ENCODE measurements at regions not wholly inside any gene's neighbourhood (a gene's known extent, or its start where the extent isn't known, plus 50 kb on each side); places are given as distances from the start of the nearest gene placed in this dataset.
"Not testable (repeated sequence)": the region's sequence is repeated elsewhere in the genome, so short reads cannot be mapped to it uniquely, and the experiment has no call there.

GRCh38 chr6:134389129-134389528 is 71.2 kb upstream of the SGK1 start:
- ATAC-seq, result no peak
- intact Hi-C loops (cut with DNase I), result no loop called here
- H3K4me3 ChIP-seq, result no peak overlapping the region
- WGBS, 4 donors, result 74 to 89% (median 80%) methylated on average over 3 of the region's 3 CpGs
- H3K27ac ChIP-seq, result no peak overlapping the region
- H3K4me1 ChIP-seq, result peaks cover 0 to 10% (median 0%) of the 10 kb centered on the region in 12 donors
- no peaks in the 10 kb centered on the region for H3K36me3 ChIP-seq
- TF ChIP-seq, protein P1, sequence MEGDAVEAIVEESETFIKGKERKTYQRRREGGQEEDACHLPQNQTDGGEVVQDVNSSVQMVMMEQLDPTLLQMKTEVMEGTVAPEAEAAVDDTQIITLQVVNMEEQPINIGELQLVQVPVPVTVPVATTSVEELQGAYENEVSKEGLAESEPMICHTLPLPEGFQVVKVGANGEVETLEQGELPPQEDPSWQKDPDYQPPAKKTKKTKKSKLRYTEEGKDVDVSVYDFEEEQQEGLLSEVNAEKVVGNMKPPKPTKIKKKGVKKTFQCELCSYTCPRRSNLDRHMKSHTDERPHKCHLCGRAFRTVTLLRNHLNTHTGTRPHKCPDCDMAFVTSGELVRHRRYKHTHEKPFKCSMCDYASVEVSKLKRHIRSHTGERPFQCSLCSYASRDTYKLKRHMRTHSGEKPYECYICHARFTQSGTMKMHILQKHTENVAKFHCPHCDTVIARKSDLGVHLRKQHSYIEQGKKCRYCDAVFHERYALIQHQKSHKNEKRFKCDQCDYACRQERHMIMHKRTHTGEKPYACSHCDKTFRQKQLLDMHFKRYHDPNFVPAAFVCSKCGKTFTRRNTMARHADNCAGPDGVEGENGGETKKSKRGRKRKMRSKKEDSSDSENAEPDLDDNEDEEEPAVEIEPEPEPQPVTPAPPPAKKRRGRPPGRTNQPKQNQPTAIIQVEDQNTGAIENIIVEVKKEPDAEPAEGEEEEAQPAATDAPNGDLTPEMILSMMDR (IDR thresholded peaks at IDR 0.05), result no peak
- no peak for TF ChIP-seq POLR2A (IDR thresholded peaks at IDR 0.05)
- DNase-seq, result no peak
- no peaks in the 10 kb centered on the region for H3K27me3 ChIP-seq
- H3K9me3 ChIP-seq, result no peaks in the 10 kb centered on the region

- ATAC-seq; H3K9me3 ChIP-seq; intact Hi-C loops (cut with DNase I); H3K4me3 ChIP-seq; H3K36me3 ChIP-seq; H3K27ac ChIP-seq; DNase-seq; H3K27me3 ChIP-seq: not testable (repeated sequence)
- H3K4me1 ChIP-seq, result peaks cover 0 to 10% (median 0%) of the 10 kb centered on the region in 12 donors
- 72 to 91% (median 83%) methylated on average over 6 of the region's 6 CpGs for WGBS, 4 donors
These were observed 68.6 kb upstream of the SGK1 start for GRCh38 chr6:134386482-134386881.

- TF ChIP-seq, protein P1 (IDR thresholded peaks at IDR 0.05), result no peak
- no peak for TF ChIP-seq POLR2A (IDR thresholded peaks at IDR 0.05)
- intact Hi-C loops (cut with DNase I), result no loop called here
- Histone ChIP-seq H3K36me3 (no peaks in the 10 kb centered on the region), H3K4me3 (no peak overlapping the region), H3K27ac (no peak overlapping the region), H3K9me3 (no peaks in the 10 kb centered on the region), H3K4me1 (peaks cover 0 to 13% (median 0%) of the 10 kb centered on the region in 12 donors), H3K27me3 (no peaks in the 10 kb centered on the region)
- ATAC-seq (no peak), DNase-seq (no peak)
- WGBS, 4 donors, result 66 to 71% (median 69%) methylated on average over 5 of the region's 5 CpGs
These were observed 64.0 kb upstream of the SGK1 start for GRCh38 chr6:134381959-134382358.

GRCh38 chr6:134379599-134379998 is 61.7 kb upstream of the SGK1 start:
- ATAC-seq, result no peak

More at GRCh38 chr6:134379599-134379998, 61.7 kb upstream of the SGK1 start:
- intact Hi-C loops (cut with DNase I), result loop anchor here in 1 of 10 donors (1.0 kb wide), 1 partner anchor 201 kb away; no protein-coding TSS in a partner anchor
- DNase-seq, result no peak
- H3K9me3 ChIP-seq, result no peaks in the 10 kb centered on the region
- no peak overlapping the region for H3K4me3 ChIP-seq
- H3K36me3 ChIP-seq, result no peaks in the 10 kb centered on the region
- peaks cover 0 to 26% (median 0%) of the 10 kb centered on the region in 12 donors for H3K4me1 ChIP-seq
- H3K27ac ChIP-seq, result peak overlapping the region in 8 of 12 donors; percentile 4 to 55 (median 36)
- TF ChIP-seq, protein P1 (IDR thresholded peaks at IDR 0.05), result no peak
- TF ChIP-seq POLR2A (IDR thresholded peaks at IDR 0.05), result no peak
- no peaks in the 10 kb centered on the region for H3K27me3 ChIP-seq
- 63 to 74% (median 70%) methylated on average over 1 of the region's 1 CpG for WGBS, 4 donors

Data from heart left ventricle (tissue), 16 donors.